DND-41 (cell line): ENCODE measurements at regions not wholly inside any gene's neighbourhood (a gene's known extent, or its start where the extent isn't known, plus 50 kb on each side); places are given as distances from the start of the nearest gene placed in this dataset.

Experiments used
- ATAC-seq: fragments of 200-7000 bp; cut with Tn5 transposase; 3 replicates; pipeline ENCODE4 v1.9.1; 2021; ENCODE audit warnings: low read depth; ENCODE audit not compliant: insufficient read depth
- DNase-seq: peaks from one replicate; pipeline ENCODE4 v3.0.0-alpha.2; 2020
- H2AFZ ChIP-seq: 2 replicates; pipeline ENCODE4 v1.6.0; 2012; ENCODE audit warnings: low read depth, low read length
- H3K27ac ChIP-seq: 2 replicates; pipeline ENCODE4 v1.5.1; 2012; ENCODE audit warnings: low read length, inconsistent platforms
- H3K27me3 ChIP-seq: fragments of 200-600 bp; sonication (generic); 2 replicates; pipeline ENCODE4 v1.6.0; 2012; ENCODE audit warnings: low read length, mild to moderate bottlenecking, inconsistent platforms; ENCODE audit not compliant: insufficient read depth, poor library complexity
- H3K36me3 ChIP-seq: 2 replicates; pipeline ENCODE4 v1.5.1; 2012; ENCODE audit warnings: low read length, inconsistent platforms; ENCODE audit not compliant: insufficient read depth
- H3K4me1 ChIP-seq: 2 replicates; pipeline ENCODE4 v1.5.1; 2012; ENCODE audit warnings: mild to moderate bottlenecking, low read length; ENCODE audit not compliant: insufficient read depth
- H3K4me2 ChIP-seq: 2 replicates; pipeline ENCODE4 v1.6.0; 2012; ENCODE audit warnings: mild to moderate bottlenecking, moderate library complexity, low read length, inconsistent platforms; ENCODE audit not compliant: insufficient read depth
- H3K4me3 ChIP-seq, 2 experiments: fragments of 200-600 bp in 1 of 2; shearing (Covaris generic) in 1 of 2; 2 replicates each; pipeline ENCODE4 v1.5.1; 2012 to 2016; ENCODE audit warnings: inconsistent platforms in 2 of 2, low read length in 2 of 2, mild to moderate bottlenecking in 2 of 2, low read depth in 1 of 2, moderate library complexity in 1 of 2
- H3K79me2 ChIP-seq: 2 replicates; pipeline ENCODE4 v1.6.0; 2012; ENCODE audit warnings: low read length, inconsistent platforms; ENCODE audit not compliant: insufficient read depth
- H3K9ac ChIP-seq: 2 replicates; pipeline ENCODE4 v1.6.0; 2012; ENCODE audit warnings: low read depth, mild to moderate bottlenecking, inconsistent platforms, low read length, moderate library complexity
- H3K9me3 ChIP-seq: 2 replicates; pipeline ENCODE4 v1.5.1; 2012; ENCODE audit warnings: low read length, moderate library complexity, mild to moderate bottlenecking, inconsistent platforms; ENCODE audit not compliant: insufficient read depth, severe bottlenecking
- H4K20me1 ChIP-seq: 2 replicates; pipeline ENCODE4 v1.6.0; 2012; ENCODE audit warnings: low read length; ENCODE audit not compliant: insufficient read depth
- EZH2 ChIP-seq: IDR thresholded peaks from 3 replicates; pipeline ENCODE4 v1.6.1; 2012; ENCODE audit warnings: borderline replicate concordance, low read depth, mild to moderate bottlenecking, moderate library complexity, low read length, inconsistent platforms; ENCODE audit not compliant: severe bottlenecking
- TF ChIP-seq, protein P1 (sequence below): IDR thresholded peaks from 2 replicates; pipeline ENCODE4 v1.5.1; 2012; ENCODE audit warnings: borderline replicate concordance, low read length, moderate library complexity, mild to moderate bottlenecking; ENCODE audit not compliant: poor library complexity, severe bottlenecking; ENCODE audit errors: extremely low read depth

DNA sequence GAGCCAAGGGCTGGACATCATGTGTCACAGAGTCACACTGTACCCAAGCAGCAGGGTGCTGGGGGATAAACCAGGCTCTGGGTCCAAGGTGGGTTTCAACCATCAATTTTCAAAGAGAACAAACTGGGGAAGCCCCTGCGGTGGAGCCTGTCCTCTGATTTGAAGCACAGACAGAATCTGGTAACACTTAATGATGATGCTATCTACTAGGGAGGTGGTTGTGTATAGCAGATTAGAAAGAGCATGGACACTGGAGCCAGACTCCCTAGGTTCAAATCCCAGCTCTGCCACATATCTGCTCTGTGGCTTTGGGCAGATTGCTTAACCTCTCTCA lies 204.9 kb upstream of the ZMIZ1 start:
- no peaks in the 10 kb centered on the region; the same call in 1 of the 2 replicates for H4K20me1 ChIP-seq
- H3K27ac ChIP-seq = no peak overlapping the region
- H3K9ac ChIP-seq = no peak overlapping the region

GRCh38 chr10:78864761-78865537 lies 203.8 kb upstream of the ZMIZ1 start:
- no peak for ATAC-seq
- Histone ChIP-seq H2AFZ (no peak overlapping the region), H3K4me1 (no peaks in the 10 kb centered on the region), H3K4me3 (no peak overlapping the region), H3K27ac (no peak overlapping the region), H3K79me2 (no peaks in the 10 kb centered on the region), H3K27me3 (peaks cover 3% of the 10 kb centered on the region), H3K4me2 (no peak overlapping the region), H3K9ac (no peak overlapping the region), H3K9me3 (no peaks in the 10 kb centered on the region), H3K36me3 (no peaks in the 10 kb centered on the region), H4K20me1 (no peaks in the 10 kb centered on the region; the same call in 1 of the 2 replicates)
- no peak for DNase-seq
- TF ChIP-seq, protein P1, sequence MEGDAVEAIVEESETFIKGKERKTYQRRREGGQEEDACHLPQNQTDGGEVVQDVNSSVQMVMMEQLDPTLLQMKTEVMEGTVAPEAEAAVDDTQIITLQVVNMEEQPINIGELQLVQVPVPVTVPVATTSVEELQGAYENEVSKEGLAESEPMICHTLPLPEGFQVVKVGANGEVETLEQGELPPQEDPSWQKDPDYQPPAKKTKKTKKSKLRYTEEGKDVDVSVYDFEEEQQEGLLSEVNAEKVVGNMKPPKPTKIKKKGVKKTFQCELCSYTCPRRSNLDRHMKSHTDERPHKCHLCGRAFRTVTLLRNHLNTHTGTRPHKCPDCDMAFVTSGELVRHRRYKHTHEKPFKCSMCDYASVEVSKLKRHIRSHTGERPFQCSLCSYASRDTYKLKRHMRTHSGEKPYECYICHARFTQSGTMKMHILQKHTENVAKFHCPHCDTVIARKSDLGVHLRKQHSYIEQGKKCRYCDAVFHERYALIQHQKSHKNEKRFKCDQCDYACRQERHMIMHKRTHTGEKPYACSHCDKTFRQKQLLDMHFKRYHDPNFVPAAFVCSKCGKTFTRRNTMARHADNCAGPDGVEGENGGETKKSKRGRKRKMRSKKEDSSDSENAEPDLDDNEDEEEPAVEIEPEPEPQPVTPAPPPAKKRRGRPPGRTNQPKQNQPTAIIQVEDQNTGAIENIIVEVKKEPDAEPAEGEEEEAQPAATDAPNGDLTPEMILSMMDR = no peak
- TF ChIP-seq EZH2 = no peak

More for the DNA sequence above, 204.9 kb upstream of the ZMIZ1 start:
- Histone ChIP-seq H3K36me3 (no peaks in the 10 kb centered on the region), H3K9me3 (no peaks in the 10 kb centered on the region), H3K4me1 (no peaks in the 10 kb centered on the region), H2AFZ (no peak overlapping the region), H3K27me3 (peaks cover 3% of the 10 kb centered on the region), H3K79me2 (no peaks in the 10 kb centered on the region), H3K4me2 (no peak overlapping the region), H3K4me3 (no peak overlapping the region)
- DNase-seq (no peak), ATAC-seq (no peak)
- TF ChIP-seq, protein P1 = no peak
- no peak for TF ChIP-seq EZH2

GRCh38 chr10:78865538-78865875 lies 203.3 kb upstream of the ZMIZ1 start:
- H2AFZ ChIP-seq = no peak overlapping the region
- no peak overlapping the region for H3K27ac ChIP-seq
- no peak for ATAC-seq
- H3K4me2 ChIP-seq = no peak overlapping the region
- no peak for DNase-seq
- H3K9me3 ChIP-seq = no peaks in the 10 kb centered on the region
- H3K27me3 ChIP-seq = peaks cover 3% of the 10 kb centered on the region
- TF ChIP-seq EZH2 = no peak
- TF ChIP-seq, protein P1 = no peak
- no peaks in the 10 kb centered on the region for H3K4me1 ChIP-seq
- H3K4me3 ChIP-seq = no peak overlapping the region
- no peaks in the 10 kb centered on the region; the same call in 1 of the 2 replicates for H4K20me1 ChIP-seq
- no peaks in the 10 kb centered on the region for H3K79me2 ChIP-seq
- H3K36me3 ChIP-seq = no peaks in the 10 kb centered on the region
- H3K9ac ChIP-seq = no peak overlapping the region
